ENCODE measurements at regions not wholly inside any gene's neighbourhood (a gene's known extent, or its start where the extent isn't known, plus 50 kb on each side); places are given as distances from the start of the nearest gene placed in this dataset.

- Histone ChIP-seq H2AFZ (ENCODE audit: low read depth) (no peak overlapping the region), H3K79me2 (ENCODE audit: insufficient read depth) (no peaks in the 10 kb centered on the region), H3K4me3 (ENCODE audit: low read depth in 2 of 2, low read length in 1 of 2) (no peak overlapping the region), H3K4me2 (no peak overlapping the region), H3K4me1 (ENCODE audit: control insufficient read depth in 1 of 2, insufficient read depth in 2 of 2, low read depth in 1 of 2, low read length in 1 of 2) (peaks cover 23 to 25% of the 10 kb centered on the region in 2 experiments), H3F3A (replicated peaks; ENCODE audit: insufficient read depth) (peaks cover 19% of the 10 kb centered on the region), H4K20me1 (ENCODE audit: insufficient read depth) (no peaks in the 10 kb centered on the region), H3K9ac (no peak overlapping the region), H3K9me3 (no peaks in the 10 kb centered on the region), H3K36me3 (replicated peaks in 1 of 2; ENCODE audit: control insufficient read depth in 1 of 2, insufficient read depth in 2 of 2, low read length in 1 of 2) (no peaks in the 10 kb centered on the region), H3K27me3 (ENCODE audit: insufficient read depth) (no peaks in the 10 kb centered on the region), H3K9me2 (no peaks in the 10 kb centered on the region), H3K27ac (ENCODE audit: low read depth in 2 of 2, low read length in 1 of 2) (no peak overlapping the region)
- ChIA-PET CTCF (no interaction called here), POLR2A (no interaction called here)
- TF ChIP-seq EP300 (IDR thresholded peaks at IDR 0.05; ENCODE audit: borderline replicate concordance in 1 of 2, low read depth in 1 of 2, low read length in 1 of 2) (no peak), RXRA (IDR thresholded peaks at IDR 0.05; ENCODE audit: borderline replicate concordance, low read depth) (no peak), FOSL2 (IDR thresholded peaks at IDR 0.05; ENCODE audit: borderline replicate concordance, low read depth) (no peak), CTCF (IDR thresholded peaks at IDR 0.05) (no peak), MXI1 (IDR thresholded peaks at IDR 0.05; ENCODE audit: low read depth, low read length) (no peak), NRF1 (IDR thresholded peaks at IDR 0.05; ENCODE audit: low read depth, low read length) (no peak), ZBTB33 (IDR thresholded peaks at IDR 0.05; ENCODE audit: borderline replicate concordance, low read depth) (no peak)
- WGBS (ENCODE audit: low lambda C conversion rate): 89% methylated on average over 4 of the region's 4 CpGs
- no peak for DNase-seq
These were observed 148.4 kb downstream of the MACROH2A1 start for GRCh38 chr5:135250671-135251070.

GRCh38 chr5:135249658-135250057, 149.4 kb downstream of the MACROH2A1 start:
- Histone ChIP-seq H3K4me3 (ENCODE audit: low read depth in 2 of 2, low read length in 1 of 2) (no peak overlapping the region), H3K9ac (no peak overlapping the region), H3K27me3 (ENCODE audit: insufficient read depth) (no peaks in the 10 kb centered on the region), H3K9me3 (no peaks in the 10 kb centered on the region), H3K27ac (ENCODE audit: low read depth in 2 of 2, low read length in 1 of 2) (no peak overlapping the region), H3K4me1 (ENCODE audit: control insufficient read depth in 1 of 2, insufficient read depth in 2 of 2, low read depth in 1 of 2, low read length in 1 of 2) (peaks cover 32% of the 10 kb centered on the region in 2 experiments), H3K4me2 (no peak overlapping the region), H3K79me2 (ENCODE audit: insufficient read depth) (no peaks in the 10 kb centered on the region), H2AFZ (ENCODE audit: low read depth) (no peak overlapping the region; the same call in 1 of the 2 replicates), H3K9me2 (no peaks in the 10 kb centered on the region), H3F3A (replicated peaks; ENCODE audit: insufficient read depth) (peaks cover 19% of the 10 kb centered on the region), H3K36me3 (replicated peaks in 1 of 2; ENCODE audit: control insufficient read depth in 1 of 2, insufficient read depth in 2 of 2, low read length in 1 of 2) (no peaks in the 10 kb centered on the region), H4K20me1 (ENCODE audit: insufficient read depth) (no peaks in the 10 kb centered on the region)
- POLR2A ChIA-PET: no interaction called here
- CTCF ChIA-PET: no interaction called here
- 100% methylated on average over 4 of the region's 5 CpGs for WGBS (ENCODE audit: low lambda C conversion rate)
- TF ChIP-seq JUND (IDR thresholded peaks at IDR 0.05) (no peak), FOXM1 (IDR thresholded peaks at IDR 0.05; ENCODE audit: low read depth) (no peak), POLR2AphosphoS5 (IDR thresholded peaks at IDR 0.05; ENCODE audit: low read depth, low read length) (no peak), EZH2phosphoT487 (IDR thresholded peaks at IDR 0.05; ENCODE audit: borderline replicate concordance, low read depth) (no peak)
- no peak for DNase-seq
